Stimulated activated CD8-positive, alpha-beta memory T cell treated with anti-CD3 and anti-CD28 coated beads, Interleukin-15, amount 100 ng/mL, for 48 hours (primary cell): ENCODE measurements at regions not wholly inside any gene's neighbourhood (a gene's known extent, or its start where the extent isn't known, plus 50 kb on each side); places are given as distances from the start of the nearest gene placed in this dataset.

Experiments
- DNase-seq, 2 donors: peaks; one replicate each; pipeline ENCODE4 v3.0.0-alpha.2; 2020; ENCODE audit warnings: low read depth in 2 of 2

GRCh38 chr10:4202938-4203337 is 417.9 kb upstream of the KLF6 start:
- no peak for DNase-seq

- no peak for DNase-seq
Observed at GRCh38 chr10:4201866-4202825, 417.1 kb upstream of the KLF6 start.

GRCh38 chr10:4199196-4199595 is 414.2 kb upstream of the KLF6 start:
- DNase-seq, result no peak

GRCh38 chr10:4198216-4198615 is 413.2 kb upstream of the KLF6 start:
- no peak for DNase-seq

- no peak for DNase-seq
Observed at GRCh38 chr10:4197676-4198075, 412.7 kb upstream of the KLF6 start.

- no peak for DNase-seq
Observed at GRCh38 chr10:4196771-4197390, 411.9 kb upstream of the KLF6 start.

GRCh38 chr10:4196183-4196582 is 411.2 kb upstream of the KLF6 start:
- no peak for DNase-seq

GRCh38 chr10:4195213-4195612 is 410.2 kb upstream of the KLF6 start:
- no peak for DNase-seq

- DNase-seq, result no peak
Observed at GRCh38 chr10:4194231-4194630, 409.2 kb upstream of the KLF6 start.

- no peak for DNase-seq
Observed at GRCh38 chr10:4191894-4192293, 406.9 kb upstream of the KLF6 start.

GRCh38 chr10:4191354-4191753 is 406.3 kb upstream of the KLF6 start:
- no peak for DNase-seq

GRCh38 chr10:4190876-4191275 is 405.9 kb upstream of the KLF6 start:
- DNase-seq, result no peak

GRCh38 chr10:4189281-4189680 is 404.3 kb upstream of the KLF6 start:
- DNase-seq, result no peak

- no peak for DNase-seq
Observed at GRCh38 chr10:4188406-4188805, 403.4 kb upstream of the KLF6 start.

GRCh38 chr10:4186849-4187540 is 402.0 kb upstream of the KLF6 start:
- DNase-seq, result no peak

- no peak for DNase-seq
Observed at GRCh38 chr10:4183761-4184261, 398.8 kb upstream of the KLF6 start.

- DNase-seq, result no peak
Observed at GRCh38 chr10:4181621-4182049, 396.6 kb upstream of the KLF6 start.

- DNase-seq, result no peak
Observed at GRCh38 chr10:4181081-4181480, 396.1 kb upstream of the KLF6 start.

- no peak for DNase-seq
Observed at GRCh38 chr10:4177791-4178190, 392.8 kb upstream of the KLF6 start.

- no peak for DNase-seq
Observed at GRCh38 chr10:4176500-4177281, 391.7 kb upstream of the KLF6 start.

GRCh38 chr10:4174197-4174596 is 389.2 kb upstream of the KLF6 start:
- DNase-seq, result no peak
